ENCODE measurements at regions not wholly inside any gene's neighbourhood (a gene's known extent, or its start where the extent isn't known, plus 50 kb on each side); places are given as distances from the start of the nearest gene placed in this dataset.
"Not testable (repeated sequence)": the region's sequence is repeated elsewhere in the genome, so short reads cannot be mapped to it uniquely, and the experiment has no call there.

- TF ChIP-seq POLR2A (IDR thresholded peaks at IDR 0.05; ENCODE audit: low read length); GATA1 (IDR thresholded peaks at IDR 0.05; ENCODE audit: low read depth, low read length): not testable (repeated sequence)
Measured at GRCh38 chr5:160498441-160499043, 76.9 kb downstream of the PTTG1 start.

All from erythroblast (primary cell).